HG02885 (cell line): ENCODE measurements at regions not wholly inside any gene's neighbourhood (a gene's known extent, or its start where the extent isn't known, plus 50 kb on each side); places are given as distances from the start of the nearest gene placed in this dataset.
"Not testable (repeated sequence)": the region's sequence is repeated elsewhere in the genome, so short reads cannot be mapped to it uniquely, and the experiment has no call there.

ENCODE experiments used
- ATAC-seq: cut with Tn5 transposase; IDR thresholded peaks from one replicate; pipeline ENCODE4 v1.9.1; 2021; ENCODE audit warnings: mild to moderate bottlenecking; ENCODE audit not compliant: unreplicated experiment, poor library complexity

DNA sequence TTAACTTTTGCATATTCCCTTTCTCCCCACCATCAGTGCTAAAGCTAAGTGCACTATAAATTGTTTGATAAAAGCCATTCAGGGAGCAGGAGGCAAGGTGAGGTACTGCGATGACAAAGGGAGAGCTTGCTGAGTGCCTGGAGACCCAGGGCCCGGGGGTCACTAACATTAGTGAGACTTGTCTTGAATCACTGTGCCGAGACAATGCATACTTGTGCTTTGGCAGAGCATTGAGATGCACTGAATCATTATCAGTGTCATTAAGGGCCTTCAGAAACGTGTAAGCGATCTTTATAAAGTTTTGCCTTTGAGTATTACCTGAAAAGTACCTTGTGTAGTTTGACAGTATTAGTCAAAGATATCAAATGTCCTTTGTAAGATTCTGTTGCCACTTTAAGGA is 447.5 kb downstream of the PCNX1 start:
- ATAC-seq: no peak

DNA sequence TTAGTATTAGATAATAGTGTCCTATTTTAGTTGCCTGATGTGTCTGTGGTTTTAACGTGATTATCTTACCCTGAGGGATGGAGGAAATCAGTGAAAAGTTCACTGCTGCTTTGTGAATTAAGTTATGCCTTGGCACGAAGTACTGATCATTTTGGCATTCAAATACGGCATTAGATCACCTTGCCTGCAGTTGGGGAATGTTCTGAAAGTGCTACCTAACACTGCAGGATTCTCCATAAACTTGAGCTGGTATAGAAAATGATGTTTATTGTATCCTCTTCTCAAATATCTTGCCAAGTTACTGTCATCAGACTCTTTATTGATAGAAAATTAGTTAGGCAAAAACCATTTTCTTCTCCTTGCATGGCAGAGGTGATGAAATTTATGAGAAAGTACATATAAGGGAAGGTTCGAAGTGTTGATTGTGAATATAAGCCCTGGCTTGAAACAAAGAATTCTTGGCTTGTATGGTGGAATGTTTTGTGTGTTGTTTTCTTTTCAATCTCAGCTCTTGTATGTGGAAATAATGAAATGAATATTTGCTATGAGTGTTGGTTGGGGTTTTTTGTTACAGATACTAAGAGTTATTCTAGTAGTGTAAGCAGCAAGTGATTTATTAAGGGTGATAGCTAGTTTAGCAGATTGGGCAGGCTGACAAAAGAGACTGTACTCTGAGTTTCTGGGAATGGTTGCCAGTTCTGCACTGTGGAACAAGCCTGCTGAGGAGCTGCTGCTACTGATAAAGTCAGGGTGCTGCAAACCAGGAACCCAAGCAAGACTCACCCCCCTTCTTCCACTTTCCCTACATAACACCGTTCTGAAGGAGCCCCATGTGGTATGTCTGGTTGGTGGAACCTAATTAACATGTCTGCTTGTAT is 448.3 kb downstream of the PCNX1 start:
- peak; percentile 64 for ATAC-seq

DNA sequence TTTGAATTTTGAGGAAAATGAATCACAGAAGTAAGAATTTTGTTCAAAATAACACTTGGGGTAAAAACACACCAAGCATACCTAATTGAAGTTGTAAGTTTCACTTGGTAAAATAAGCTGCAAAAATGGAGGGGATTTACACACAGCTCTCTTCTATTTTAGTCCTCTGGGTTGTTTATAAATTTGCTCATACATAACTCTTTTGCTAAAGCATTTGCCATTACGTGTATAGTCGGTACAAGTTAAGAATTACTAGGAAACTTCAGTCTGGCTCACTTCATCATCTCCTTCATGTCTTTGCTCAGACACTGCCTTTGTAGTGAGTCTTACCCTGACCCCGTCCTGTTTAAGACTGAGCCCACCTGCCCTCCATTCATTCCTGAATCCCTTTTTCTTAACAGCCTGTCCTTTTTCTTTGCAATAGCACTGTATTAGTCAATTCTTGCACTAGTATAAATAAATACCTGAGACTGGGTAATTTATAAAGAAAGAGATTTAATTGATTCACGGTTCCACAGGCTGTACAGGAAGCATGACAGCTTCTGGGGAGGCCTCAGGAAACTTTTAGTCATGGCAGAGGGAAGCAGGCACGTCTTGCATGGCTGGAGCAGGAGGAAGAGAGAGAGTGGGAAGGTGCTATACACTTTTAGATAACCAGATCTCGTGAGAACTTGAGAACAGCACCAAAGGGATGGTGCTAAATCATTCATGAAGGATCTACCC is 451.1 kb downstream of the PCNX1 start:
- peak; percentile 45 for ATAC-seq

DNA sequence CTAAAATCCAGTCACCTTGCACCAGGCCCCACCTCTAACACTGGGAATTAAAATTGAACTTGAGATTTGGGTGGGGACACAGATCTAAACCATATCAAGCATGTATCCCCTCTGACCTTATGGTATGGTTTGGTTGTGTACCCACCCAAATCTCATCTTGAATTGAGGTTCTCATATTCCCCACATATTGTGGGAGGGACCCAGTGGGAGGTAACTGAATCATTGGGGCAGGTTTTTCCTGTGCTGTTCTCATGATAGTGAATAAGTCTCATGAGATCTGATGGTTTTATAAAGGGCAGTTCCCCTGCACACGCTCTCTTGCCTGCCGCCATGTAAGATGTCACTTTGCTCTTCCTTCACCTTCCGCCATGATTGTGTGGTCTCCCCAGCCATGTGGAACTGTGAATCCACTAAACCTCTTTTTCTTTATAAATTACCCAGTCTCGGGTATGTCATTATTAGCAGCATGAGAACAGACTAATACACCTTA is 451.7 kb downstream of the PCNX1 start:
- not testable (repeated sequence) for ATAC-seq

DNA sequence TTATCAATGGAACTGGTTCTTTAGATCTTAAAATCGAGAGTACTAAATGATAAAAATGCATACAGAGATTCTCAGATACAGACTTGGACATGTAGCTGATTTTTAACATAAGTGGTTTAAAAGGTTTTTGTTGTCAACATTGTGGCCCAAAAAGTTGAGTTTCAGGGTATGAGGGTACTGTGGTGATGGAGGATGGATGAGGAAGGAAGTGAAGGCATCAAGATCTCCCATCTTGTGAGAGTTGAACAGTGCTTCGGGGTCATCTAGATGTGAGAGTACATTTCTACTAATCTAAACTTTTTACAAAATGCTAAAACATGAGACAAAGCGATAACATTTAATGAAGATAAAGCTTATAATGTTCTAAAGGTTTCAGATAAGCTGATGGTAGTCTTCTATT is 452.6 kb downstream of the PCNX1 start:
- no peak for ATAC-seq

DNA sequence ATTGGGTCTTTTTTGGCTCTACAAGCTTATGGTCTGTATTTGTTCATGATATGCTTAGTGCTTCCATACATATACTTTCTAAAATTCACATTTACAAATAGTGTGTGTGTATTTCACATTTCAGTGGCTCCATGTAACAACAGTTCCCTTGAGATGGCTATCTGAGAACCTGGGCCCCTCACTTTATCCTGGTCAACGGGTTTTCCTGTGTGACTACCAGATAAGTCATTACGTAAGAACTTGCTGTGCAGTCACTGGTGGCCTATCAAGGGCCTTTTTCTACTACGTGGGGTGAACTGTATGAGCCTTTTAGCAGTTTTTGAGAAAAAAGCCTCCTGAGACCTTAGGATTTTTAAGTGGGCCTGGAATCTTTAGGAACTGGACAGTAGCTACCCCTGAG is 454.1 kb downstream of the PCNX1 start:
- no peak for ATAC-seq

DNA sequence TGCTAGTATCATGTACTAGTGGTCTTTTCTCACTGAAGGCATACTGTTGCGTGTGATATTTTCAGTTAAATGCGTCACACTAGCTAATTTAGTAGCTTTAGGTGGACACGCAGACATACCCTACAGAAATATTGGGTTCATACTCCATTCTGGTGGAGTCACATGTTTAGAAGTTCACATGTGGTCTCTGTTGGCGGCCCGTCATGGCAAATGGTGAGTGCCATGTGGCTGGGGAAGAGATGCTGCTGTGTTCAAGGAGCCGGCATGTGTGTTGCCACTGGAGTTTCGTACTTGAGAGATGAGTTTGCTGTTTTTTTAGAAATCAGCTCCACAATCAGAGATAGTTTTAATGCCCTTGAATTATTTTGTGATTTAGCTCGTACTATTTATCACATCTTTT is 454.6 kb downstream of the PCNX1 start:
- no peak for ATAC-seq

DNA sequence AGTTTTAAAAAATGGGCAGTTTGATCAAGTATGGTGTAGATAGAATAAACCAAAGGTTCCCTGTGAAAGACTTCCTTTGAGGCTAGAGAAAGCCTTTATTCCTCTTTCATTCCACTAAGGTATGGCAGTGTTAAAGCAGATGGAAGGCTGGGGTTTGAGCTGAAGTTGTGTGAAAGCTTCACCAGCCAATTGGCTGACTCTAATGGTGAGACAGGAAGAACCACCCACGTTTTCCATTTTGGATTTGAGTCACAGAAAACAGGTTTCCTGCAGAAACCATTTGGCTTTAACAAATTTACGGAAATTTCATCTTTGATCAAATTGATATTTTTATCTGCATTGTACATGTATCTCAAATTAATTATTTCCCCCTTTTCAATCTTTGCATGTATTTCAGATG is 455.0 kb downstream of the PCNX1 start:
- ATAC-seq: no peak

DNA sequence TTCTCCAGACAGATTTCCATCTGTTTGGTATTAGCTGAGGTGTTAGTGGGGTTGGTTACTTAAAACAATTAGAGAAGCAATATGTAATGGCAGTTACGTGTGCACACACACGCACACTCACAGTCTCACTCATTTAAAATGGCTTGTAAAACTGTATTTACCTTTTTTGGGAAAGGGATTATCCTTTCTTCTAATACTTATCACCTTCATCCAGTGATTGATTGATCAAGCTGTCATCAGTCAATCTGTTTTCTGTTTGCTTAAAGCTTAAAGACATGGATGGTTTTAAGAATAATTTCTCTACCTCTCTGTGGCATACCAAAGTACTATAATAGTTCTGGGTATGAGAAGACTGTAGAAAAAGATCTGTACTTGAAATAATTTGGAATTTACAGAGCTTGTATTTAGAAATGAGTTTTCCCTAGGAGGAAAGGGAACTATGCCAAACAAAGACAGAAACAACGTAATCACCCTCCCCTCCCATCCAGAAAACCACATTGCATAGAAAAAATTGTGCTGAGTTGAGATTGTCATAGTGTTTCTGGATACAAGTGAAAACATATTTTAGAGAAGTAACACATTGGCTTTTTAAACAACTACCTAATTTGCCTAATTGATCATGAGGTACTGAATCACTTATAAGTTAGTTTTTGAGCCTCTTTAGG is 455.8 kb downstream of the PCNX1 start:
- no peak for ATAC-seq

DNA sequence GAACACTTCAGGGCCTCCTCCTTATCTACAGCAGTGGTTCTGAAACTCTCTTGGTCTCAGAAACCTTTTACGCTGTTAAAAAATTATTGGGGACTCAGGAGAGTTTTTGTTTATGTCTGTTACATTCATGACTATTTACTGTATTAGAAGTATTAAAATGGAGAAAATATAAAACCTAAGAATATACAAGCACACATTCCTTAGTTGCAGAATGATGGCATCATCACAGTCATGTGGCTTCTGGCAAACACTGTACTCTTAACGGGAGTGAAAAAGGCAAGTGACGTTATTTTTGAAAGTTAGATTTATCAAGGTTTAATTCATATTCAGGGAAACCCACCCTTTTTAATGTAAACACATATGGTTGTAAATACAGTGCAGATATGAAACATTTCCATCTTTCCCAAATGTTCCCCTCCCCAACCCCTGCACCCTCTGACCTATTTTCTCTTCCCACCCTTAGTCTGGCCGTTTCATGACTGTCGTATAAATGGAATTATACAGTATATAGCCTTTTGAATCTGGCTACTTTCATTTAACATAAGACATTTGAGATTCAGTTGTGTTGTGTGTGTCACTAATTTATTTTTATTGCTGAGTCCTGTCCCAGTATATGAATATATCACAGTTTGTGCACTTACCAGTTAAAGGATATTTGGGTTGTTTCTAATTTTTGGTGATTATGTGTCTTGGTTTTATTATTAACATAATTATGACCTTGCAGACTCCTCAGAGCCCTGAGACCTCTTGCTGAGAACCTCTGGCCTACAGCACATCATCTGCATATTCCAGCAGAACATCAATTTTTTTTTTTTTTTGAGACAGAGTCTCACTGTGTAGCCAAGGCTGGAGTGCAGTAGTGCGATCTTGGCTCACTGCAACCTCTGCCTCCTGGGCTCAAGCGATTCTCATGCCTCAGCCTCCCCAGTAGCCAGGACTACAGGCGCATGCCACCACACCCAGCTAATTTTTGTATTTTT is 457.0 kb downstream of the PCNX1 start:
- ATAC-seq: no peak

DNA sequence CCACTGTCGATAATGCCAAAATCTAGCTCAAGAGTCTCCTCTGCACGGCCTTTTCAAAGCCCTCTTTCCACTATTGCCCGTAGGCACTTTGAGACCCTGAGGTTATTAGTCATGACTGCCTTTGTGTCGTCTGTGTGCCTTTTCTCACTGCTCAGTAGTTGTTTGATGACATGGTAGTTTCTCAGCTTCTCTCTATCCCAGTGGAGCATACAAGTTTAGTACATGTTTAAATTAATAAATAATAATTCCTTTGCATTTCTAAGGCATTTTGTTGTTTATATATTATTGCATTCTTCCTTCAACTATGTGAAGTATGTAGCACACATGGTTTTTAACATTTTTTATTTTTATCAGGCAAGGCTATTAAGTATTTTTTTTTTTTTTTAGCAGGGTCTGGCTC is 458.1 kb downstream of the PCNX1 start:
- no peak for ATAC-seq

DNA sequence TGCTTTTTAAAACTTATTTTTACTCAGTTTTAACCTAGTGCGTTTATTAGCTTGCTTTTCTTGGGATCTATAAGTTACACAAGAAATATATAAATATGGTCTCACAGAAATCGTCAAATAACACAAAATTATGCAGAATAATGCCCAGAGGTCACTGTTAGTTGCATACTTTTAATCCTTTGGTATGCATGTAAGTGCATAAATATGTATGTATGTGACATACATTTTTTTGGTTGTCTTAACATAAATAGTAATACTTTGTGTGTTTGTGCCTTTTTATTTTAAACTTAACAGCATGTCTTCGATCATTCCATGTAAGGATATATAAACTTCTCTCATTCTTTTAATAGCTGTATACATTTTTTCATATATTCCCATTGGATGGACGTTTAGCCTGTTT is 459.6 kb downstream of the PCNX1 start:
- no peak for ATAC-seq

DNA sequence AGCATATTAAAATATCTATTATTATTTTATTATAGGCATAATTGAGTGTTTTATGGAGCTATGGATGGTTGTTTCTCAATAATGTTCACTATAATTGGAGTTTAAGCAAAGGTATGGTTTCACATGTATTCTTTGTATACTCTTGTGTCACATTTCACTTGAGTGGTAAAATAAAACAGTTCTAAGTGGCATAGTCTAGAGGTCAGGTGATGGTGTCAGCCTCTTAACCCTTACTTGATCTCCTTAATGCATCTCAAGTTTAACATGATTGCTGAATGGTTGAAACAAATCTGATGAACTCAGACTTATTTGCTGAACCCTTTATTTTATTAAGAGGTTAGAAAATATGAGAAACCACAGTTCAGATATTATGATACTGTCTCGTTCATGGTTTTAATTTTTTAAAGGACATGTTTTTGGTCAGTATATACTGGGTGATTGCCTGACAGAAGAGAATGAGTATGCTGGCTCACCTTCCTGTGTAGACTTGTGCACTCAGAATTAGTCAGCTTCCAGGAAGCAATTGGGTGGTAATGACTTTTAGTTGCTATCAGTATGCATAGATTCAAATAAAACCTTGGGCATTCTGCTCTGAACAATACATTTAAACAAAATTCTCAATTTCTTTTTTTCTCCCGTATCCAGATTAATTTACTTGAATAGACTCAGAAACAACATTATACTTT is 464.6 kb downstream of the PCNX1 start:
- ATAC-seq: no peak

DNA sequence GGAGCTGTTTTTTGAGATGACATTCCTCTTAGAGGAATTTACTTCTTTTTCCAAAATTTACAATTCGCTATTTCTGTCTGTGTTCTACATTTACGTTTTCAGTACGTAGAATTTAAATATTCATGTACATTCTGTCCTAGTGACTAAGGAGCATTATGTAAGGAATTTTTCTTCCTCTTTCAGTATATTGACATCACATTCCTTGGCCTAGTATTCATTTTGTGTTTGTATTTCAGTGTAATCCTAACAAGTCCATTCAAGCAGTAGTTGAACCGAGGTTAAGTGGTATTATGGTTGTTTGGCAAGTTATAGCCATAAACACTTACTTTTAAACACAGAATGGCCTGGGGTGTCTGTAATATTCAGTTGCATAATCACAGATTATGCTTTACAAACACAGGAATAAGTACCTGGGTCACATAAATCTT is 465.2 kb downstream of the PCNX1 start:
- ATAC-seq: no peak

DNA sequence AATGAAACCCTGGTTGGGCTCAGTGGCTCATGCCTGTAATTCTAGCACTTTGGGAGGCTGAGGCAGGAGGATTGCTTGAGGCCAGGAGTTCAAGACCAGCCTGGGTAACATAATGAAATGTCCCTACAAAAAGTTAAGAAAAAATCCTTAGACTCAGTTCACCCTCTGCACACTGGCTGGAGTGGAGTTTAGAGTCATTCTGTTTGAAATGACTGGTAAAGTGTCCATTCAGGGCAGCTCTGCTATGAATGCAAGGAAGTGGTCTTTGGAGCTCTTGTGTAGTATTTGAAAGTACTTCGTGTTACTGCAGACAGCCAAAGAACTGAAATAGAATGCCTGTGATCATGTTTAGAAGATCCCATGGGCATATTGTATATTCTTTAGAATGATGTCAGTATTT is 466.5 kb downstream of the PCNX1 start:
- ATAC-seq: no peak

DNA sequence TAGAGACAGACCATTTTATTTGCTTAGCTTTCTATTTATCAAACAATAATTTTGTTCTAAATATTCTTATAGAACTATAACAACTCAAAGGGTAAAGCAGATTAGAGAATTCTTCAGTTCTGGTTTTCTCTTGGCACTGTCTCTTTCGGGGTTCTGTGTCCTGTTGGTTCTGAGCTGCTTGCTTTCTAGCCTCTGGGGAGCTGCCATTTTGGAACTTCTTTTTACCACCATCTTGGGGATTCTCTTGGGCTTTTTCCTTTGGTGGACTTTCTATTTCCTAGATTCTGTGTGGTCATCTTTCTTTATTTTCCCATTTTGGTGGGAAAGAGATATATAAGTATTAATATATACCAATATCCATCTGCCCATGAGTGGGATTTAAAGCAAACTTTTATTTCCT is 467.7 kb downstream of the PCNX1 start:
- no peak for ATAC-seq

DNA sequence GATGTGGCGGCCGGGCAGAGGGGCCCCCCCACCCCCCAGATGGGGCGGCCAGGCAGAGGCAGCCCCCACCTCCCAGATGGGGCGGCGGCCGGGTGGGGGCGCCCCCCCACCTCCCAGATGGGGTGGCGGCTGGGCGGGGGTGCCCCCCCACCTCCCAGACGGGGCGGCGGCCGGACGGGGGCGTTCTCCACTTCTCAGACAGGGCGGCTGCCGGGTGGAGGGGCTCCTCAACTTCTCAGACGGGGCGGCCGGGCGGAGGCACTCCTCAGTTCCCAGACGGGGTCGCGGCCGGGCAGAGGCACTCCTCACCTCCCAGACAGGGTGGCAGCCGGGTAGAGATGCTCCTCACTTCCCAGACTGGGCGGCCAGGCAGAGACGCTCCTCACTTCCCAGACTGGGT is 469.8 kb downstream of the PCNX1 start:
- no peak for ATAC-seq

DNA sequence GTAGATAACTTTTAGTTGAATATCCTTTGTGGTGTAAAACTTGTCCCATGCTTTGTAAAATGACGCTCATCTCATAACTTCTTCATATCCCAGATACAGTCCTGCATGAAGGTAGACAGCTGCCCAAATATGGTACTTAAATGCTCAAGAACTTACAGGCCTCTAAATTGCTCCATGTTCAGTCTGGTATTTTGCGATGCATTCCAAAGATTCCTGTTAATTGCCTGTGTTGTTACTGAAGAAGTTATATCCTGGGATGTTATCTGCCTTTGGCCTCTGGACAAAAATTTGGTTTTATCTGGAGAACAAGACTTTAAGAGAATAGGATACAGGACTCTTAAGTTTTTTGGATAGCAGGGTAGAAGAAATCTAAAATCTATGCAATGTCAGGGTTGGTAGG is 473.0 kb downstream of the PCNX1 start:
- no peak for ATAC-seq

DNA sequence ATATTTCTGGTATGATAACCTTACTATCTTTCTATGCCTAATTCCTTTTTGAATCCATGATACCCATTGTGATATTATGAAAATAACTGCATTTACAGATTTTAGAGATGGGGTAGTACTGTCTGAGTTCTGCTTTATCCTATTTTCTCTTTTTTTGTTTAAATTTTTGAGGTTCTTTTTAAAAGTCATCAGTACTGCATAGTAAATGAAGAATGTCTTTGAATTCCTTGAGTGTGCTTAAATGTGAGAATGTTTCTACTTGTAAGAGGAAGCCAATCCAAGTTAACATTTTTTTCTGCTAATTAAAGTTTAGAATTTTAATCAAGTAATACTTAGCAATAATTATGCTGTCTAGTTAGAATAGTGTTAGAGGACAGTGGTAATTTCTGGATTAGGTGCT is 474.6 kb downstream of the PCNX1 start:
- ATAC-seq: no peak
